ENCODE measurements at regions not wholly inside any gene's neighbourhood (a gene's known extent, or its start where the extent isn't known, plus 50 kb on each side); places are given as distances from the start of the nearest gene placed in this dataset.

GRCh38 chr12:111067498-111067897, 147.1 kb upstream of the MYL2 start:
- WGBS, 2 donors, result 86 to 93% methylated on average over 5 of the region's 5 CpGs
- Histone ChIP-seq H3K4me3 (no peak overlapping the region), H3K27me3 (no peaks in the 10 kb centered on the region), H3K36me3 (no peaks in the 10 kb centered on the region), H3K4me1 (no peaks in the 10 kb centered on the region), H3K27ac (no peak overlapping the region), H3K9me3 (peaks cover 0 to 8% (median 0%) of the 10 kb centered on the region in 4 donors)
- TF ChIP-seq POLR2A (IDR thresholded peaks at IDR 0.05), result no peak
- no peak for TF ChIP-seq CTCF (IDR thresholded peaks at IDR 0.05)
- no peak for TF ChIP-seq EP300 (IDR thresholded peaks at IDR 0.05)
- no peak for DNase-seq (ENCODE audit: low spot score in 2 of 2)

GRCh38 chr12:111066744-111067437, 146.5 kb upstream of the MYL2 start:
- H3K4me1 ChIP-seq, result no peaks in the 10 kb centered on the region
- WGBS, 2 donors, result 73 to 77% methylated on average over 5 of the region's 5 CpGs
- no peak overlapping the region for H3K27ac ChIP-seq
- no peaks in the 10 kb centered on the region for H3K36me3 ChIP-seq
- H3K9me3 ChIP-seq, result peaks cover 0 to 1% (median 0%) of the 10 kb centered on the region in 4 donors
- DNase-seq (ENCODE audit: low spot score in 2 of 2), result no peak
- no peaks in the 10 kb centered on the region for H3K27me3 ChIP-seq
- TF ChIP-seq CTCF (IDR thresholded peaks at IDR 0.05) (no peak), EP300 (IDR thresholded peaks at IDR 0.05) (no peak), POLR2A (IDR thresholded peaks at IDR 0.05) (no peak)
- no peak overlapping the region for H3K4me3 ChIP-seq

DNA sequence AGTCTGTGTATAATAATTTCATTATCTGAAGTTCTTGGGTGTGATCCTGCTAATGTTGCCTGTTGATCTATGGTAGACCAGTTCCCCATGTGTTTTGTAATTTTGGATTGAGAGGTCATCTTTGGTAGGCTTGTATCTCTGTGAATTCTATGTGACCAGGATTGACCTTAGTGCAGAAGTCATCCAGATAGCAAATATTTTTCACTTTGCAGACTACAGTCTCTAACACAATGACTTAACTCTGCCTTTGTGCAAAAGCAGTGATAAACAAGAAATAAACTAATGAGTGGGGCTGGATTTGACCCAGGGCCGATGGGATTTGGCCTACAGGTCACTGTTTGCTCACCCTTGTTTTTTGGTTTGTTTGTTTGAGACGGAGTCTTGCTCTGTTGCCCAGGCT, 144.6 kb upstream of the MYL2 start:
- no peaks in the 10 kb centered on the region for H3K27me3 ChIP-seq
- H3K4me3 ChIP-seq, result no peak overlapping the region
- H3K27ac ChIP-seq, result no peak overlapping the region
- no peak for TF ChIP-seq POLR2A (IDR thresholded peaks at IDR 0.05)
- TF ChIP-seq CTCF (IDR thresholded peaks at IDR 0.05), result no peak
- no peak for TF ChIP-seq EP300 (IDR thresholded peaks at IDR 0.05)
- WGBS, 2 donors, result 59 to 67% methylated on average over 2 of the region's 2 CpGs
- H3K9me3 ChIP-seq, result no peaks in the 10 kb centered on the region
- H3K36me3 ChIP-seq, result no peaks in the 10 kb centered on the region
- H3K4me1 ChIP-seq, result no peaks in the 10 kb centered on the region
- DNase-seq (ENCODE audit: low spot score in 2 of 2), result no peak

DNA sequence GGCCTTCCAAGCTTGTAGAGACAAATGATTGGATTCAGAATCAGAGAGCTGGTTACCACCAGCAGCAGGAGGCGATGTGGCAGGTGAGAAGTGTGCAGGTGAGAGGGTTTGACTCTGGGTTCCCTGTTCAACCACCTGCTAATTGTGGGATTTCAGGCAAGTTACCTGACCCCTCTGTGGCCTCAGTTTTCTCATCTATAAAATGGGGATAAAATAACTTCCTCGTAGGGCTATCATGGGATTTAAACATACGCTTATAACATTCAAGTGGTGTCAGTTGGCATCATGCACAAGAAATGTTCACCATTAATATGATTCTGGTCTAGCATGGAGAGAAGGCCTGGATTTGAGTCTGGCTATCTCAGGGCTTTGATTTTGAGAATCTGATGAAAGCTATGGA, 143.8 kb upstream of the MYL2 start:
- no peaks in the 10 kb centered on the region for H3K4me1 ChIP-seq
- 92 to 96% methylated on average over 3 of the region's 3 CpGs for WGBS, 2 donors
- H3K27me3 ChIP-seq, result no peaks in the 10 kb centered on the region
- no peaks in the 10 kb centered on the region for H3K9me3 ChIP-seq
- TF ChIP-seq POLR2A (IDR thresholded peaks at IDR 0.05) (no peak), EP300 (IDR thresholded peaks at IDR 0.05) (no peak), CTCF (IDR thresholded peaks at IDR 0.05) (no peak)
- H3K4me3 ChIP-seq, result no peak overlapping the region
- H3K27ac ChIP-seq, result no peak overlapping the region
- H3K36me3 ChIP-seq, result no peaks in the 10 kb centered on the region
- DNase-seq (ENCODE audit: low spot score in 2 of 2), result no peak

- Histone ChIP-seq H3K4me1 (no peaks in the 10 kb centered on the region), H3K27me3 (no peaks in the 10 kb centered on the region), H3K27ac (no peak overlapping the region), H3K4me3 (no peak overlapping the region), H3K36me3 (no peaks in the 10 kb centered on the region), H3K9me3 (no peaks in the 10 kb centered on the region)
- TF ChIP-seq POLR2A (IDR thresholded peaks at IDR 0.05) (no peak), EP300 (IDR thresholded peaks at IDR 0.05) (no peak), CTCF (IDR thresholded peaks at IDR 0.05) (no peak)
- 74 to 75% methylated on average over 22 of the region's 22 CpGs for WGBS, 2 donors
- DNase-seq (ENCODE audit: low spot score in 2 of 2), result no peak
Measured at GRCh38 chr12:111063295-111064026, 143.1 kb upstream of the MYL2 start.
